ENCODE measurements at regions not wholly inside any gene's neighbourhood (a gene's known extent, or its start where the extent isn't known, plus 50 kb on each side); places are given as distances from the start of the nearest gene placed in this dataset.

- no peak for DNase-seq
These were observed 397.5 kb downstream of the ZIC4 start for GRCh38 chr3:147008886-147009285.

- no peak for DNase-seq
These were observed 397.9 kb downstream of the ZIC4 start for GRCh38 chr3:147008458-147008857.

GRCh38 chr3:147007736-147008245, 398.6 kb downstream of the ZIC4 start:
- DNase-seq, result no peak

- no peak for DNase-seq
These were observed 397.6 kb upstream of the PLSCR5 start for GRCh38 chr3:147002721-147003120.

- DNase-seq, result no peak
These were observed 395.1 kb upstream of the PLSCR5 start for GRCh38 chr3:147000274-147000673.

- DNase-seq, result no peak
These were observed 386.8 kb upstream of the PLSCR5 start for GRCh38 chr3:146991907-146992306.

GRCh38 chr3:146975476-146975875, 370.3 kb upstream of the PLSCR5 start:
- DNase-seq, result no peak

GRCh38 chr3:146975032-146975431, 369.9 kb upstream of the PLSCR5 start:
- no peak for DNase-seq

GRCh38 chr3:146974001-146974400, 368.9 kb upstream of the PLSCR5 start:
- no peak for DNase-seq

- DNase-seq, result no peak
These were observed 367.6 kb upstream of the PLSCR5 start for GRCh38 chr3:146972726-146973125.

GRCh38 chr3:146970236-146970635, 365.1 kb upstream of the PLSCR5 start:
- DNase-seq, result no peak

GRCh38 chr3:146969356-146969755, 364.2 kb upstream of the PLSCR5 start:
- DNase-seq, result no peak

GRCh38 chr3:146968204-146968651, 363.1 kb upstream of the PLSCR5 start:
- DNase-seq, result no peak

- no peak for DNase-seq
These were observed 362.6 kb upstream of the PLSCR5 start for GRCh38 chr3:146967783-146968182.

GRCh38 chr3:146966124-146966523, 361.0 kb upstream of the PLSCR5 start:
- DNase-seq, result no peak

GRCh38 chr3:146953511-146953981, 348.4 kb upstream of the PLSCR5 start:
- no peak for DNase-seq

- no peak for DNase-seq
These were observed 343.8 kb upstream of the PLSCR5 start for GRCh38 chr3:146948985-146949384.

GRCh38 chr3:146948186-146948585, 343.0 kb upstream of the PLSCR5 start:
- DNase-seq, result no peak

- DNase-seq, result no peak
These were observed 324.6 kb upstream of the PLSCR5 start for GRCh38 chr3:146929696-146930095.

- no peak for DNase-seq
These were observed 323.4 kb upstream of the PLSCR5 start for GRCh38 chr3:146928421-146929059.

GRCh38 chr3:146921693-146922092, 316.5 kb upstream of the PLSCR5 start:
- DNase-seq, result no peak

GRCh38 chr3:146914409-146914808, 309.3 kb upstream of the PLSCR5 start:
- no peak for DNase-seq

- DNase-seq, result no peak
These were observed 307.3 kb upstream of the PLSCR5 start for GRCh38 chr3:146912241-146913015.

GRCh38 chr3:146903927-146904326, 298.8 kb upstream of the PLSCR5 start:
- no peak for DNase-seq
